ENCODE measurements at regions not wholly inside any gene's neighbourhood (a gene's known extent, or its start where the extent isn't known, plus 50 kb on each side); places are given as distances from the start of the nearest gene placed in this dataset.

- DNase-seq (ENCODE audit: low read depth, low spot score) (no peak), ATAC-seq (no peak)
- TF ChIP-seq CTCF (IDR thresholded peaks at IDR 0.05) (no peak), POLR2AphosphoS5 (IDR thresholded peaks at IDR 0.05; ENCODE audit: low read depth, low read length) (no peak), REST (IDR thresholded peaks at IDR 0.05; ENCODE audit: insufficient read depth in 1 of 2, low read depth in 2 of 2, low read length in 1 of 2) (no peak), SIN3A (IDR thresholded peaks at IDR 0.05; ENCODE audit: borderline replicate concordance, insufficient read depth, low read depth, low read length) (no peak), TCF7L2 (IDR thresholded peaks at IDR 0.05; ENCODE audit: low read depth, low read length) (no peak)
- no peaks in the 10 kb centered on the region for H3K27me3 ChIP-seq (ENCODE audit: control insufficient read depth, insufficient read depth, low read length)
- in situ Hi-C loops (cut with HindIII; ENCODE audit: low pct_unique_long_range_greater_than_20kb, low sequenced_read_pairs) (no loop called here), intact Hi-C loops (cut with micrococcal nuclease; ENCODE audit: unreplicated experiment) (no loop called here)
- H3K4me3 ChIP-seq (ENCODE audit: low read depth in 2 of 2, low read length in 2 of 2) = no peak overlapping the region
- CTCF ChIA-PET = no interaction called here
- BruUV-seq (replicated peaks) = no TSS peak
- no peaks in the 10 kb centered on the region for H3K36me3 ChIP-seq (ENCODE audit: control insufficient read depth, insufficient read depth, low read length)
- no peaks in the 10 kb centered on the region for H3K4me1 ChIP-seq (ENCODE audit: control insufficient read depth, insufficient read depth, low read length)
- H3K27ac ChIP-seq (ENCODE audit: low read length) = no peak overlapping the region
- no peaks in the 10 kb centered on the region for H3K9me3 ChIP-seq (ENCODE audit: control insufficient read depth, insufficient read depth, low read depth, low read length)
- POLR2A ChIA-PET = interaction anchor here (0.6 kb wide), 1 partner anchor 20 kb away, joined by 3 read pairs; no protein-coding TSS in a partner anchor
Measured at GRCh38 chr2:207423886-207424285, 105.9 kb upstream of the CREB1 start.

GRCh38 chr2:207427986-207428385 is 101.8 kb upstream of the CREB1 start:
- no peaks in the 10 kb centered on the region for H3K36me3 ChIP-seq (ENCODE audit: control insufficient read depth, insufficient read depth, low read length)
- H3K4me3 ChIP-seq (ENCODE audit: low read depth in 2 of 2, low read length in 2 of 2) = no peak overlapping the region
- intact Hi-C loops (cut with micrococcal nuclease; ENCODE audit: unreplicated experiment) = no loop called here
- ChIA-PET CTCF (no interaction called here), POLR2A (no interaction called here)
- DNase-seq (ENCODE audit: low read depth, low spot score) (no peak), ATAC-seq (no peak)
- no peaks in the 10 kb centered on the region for H3K9me3 ChIP-seq (ENCODE audit: control insufficient read depth, insufficient read depth, low read depth, low read length)
- H3K27ac ChIP-seq (ENCODE audit: low read length) = no peak overlapping the region
- H3K27me3 ChIP-seq (ENCODE audit: control insufficient read depth, insufficient read depth, low read length) = no peaks in the 10 kb centered on the region
- in situ Hi-C loops (cut with HindIII; ENCODE audit: low pct_unique_long_range_greater_than_20kb, low sequenced_read_pairs) = no loop called here
- no peak for TF ChIP-seq SIN3A (IDR thresholded peaks at IDR 0.05; ENCODE audit: borderline replicate concordance, insufficient read depth, low read depth, low read length)
- no peak for TF ChIP-seq REST (IDR thresholded peaks at IDR 0.05; ENCODE audit: insufficient read depth in 1 of 2, low read depth in 2 of 2, low read length in 1 of 2)
- no peak for TF ChIP-seq POLR2AphosphoS5 (IDR thresholded peaks at IDR 0.05; ENCODE audit: low read depth, low read length)
- no peak for TF ChIP-seq CTCF (IDR thresholded peaks at IDR 0.05)
- no peaks in the 10 kb centered on the region for H3K4me1 ChIP-seq (ENCODE audit: control insufficient read depth, insufficient read depth, low read length)
- BruUV-seq (replicated peaks) = no TSS peak

Measured in Panc1 (cell line).